AG09309 (cell line): ENCODE measurements at regions not wholly inside any gene's neighbourhood (a gene's known extent, or its start where the extent isn't known, plus 50 kb on each side); places are given as distances from the start of the nearest gene placed in this dataset.

ENCODE experiments used
- DNase-seq: peaks from one replicate; pipeline ENCODE4 v3.0.0-alpha.2; 2010; ENCODE audit warnings: low read depth
- H3K4me3 ChIP-seq: 2 replicates; pipeline ENCODE4 v1.5.1; 2011; ENCODE audit warnings: mild to moderate bottlenecking, low read depth, low read length, moderate library complexity; ENCODE audit not compliant: control insufficient read depth
- TF ChIP-seq, protein P1 (sequence below): IDR thresholded peaks from 2 replicates; pipeline ENCODE4 v1.5.1; 2011; ENCODE audit warnings: mild to moderate bottlenecking, low read depth, low read length, inconsistent platforms; ENCODE audit not compliant: insufficient read depth, control insufficient read depth; ENCODE audit errors: missing control alignments

GRCh38 chr13:81778350-81778749 lies 1437.4 kb upstream of the SPRY2 start:
- DNase-seq: no peak
- no peak overlapping the region for H3K4me3 ChIP-seq
- TF ChIP-seq, protein P1, sequence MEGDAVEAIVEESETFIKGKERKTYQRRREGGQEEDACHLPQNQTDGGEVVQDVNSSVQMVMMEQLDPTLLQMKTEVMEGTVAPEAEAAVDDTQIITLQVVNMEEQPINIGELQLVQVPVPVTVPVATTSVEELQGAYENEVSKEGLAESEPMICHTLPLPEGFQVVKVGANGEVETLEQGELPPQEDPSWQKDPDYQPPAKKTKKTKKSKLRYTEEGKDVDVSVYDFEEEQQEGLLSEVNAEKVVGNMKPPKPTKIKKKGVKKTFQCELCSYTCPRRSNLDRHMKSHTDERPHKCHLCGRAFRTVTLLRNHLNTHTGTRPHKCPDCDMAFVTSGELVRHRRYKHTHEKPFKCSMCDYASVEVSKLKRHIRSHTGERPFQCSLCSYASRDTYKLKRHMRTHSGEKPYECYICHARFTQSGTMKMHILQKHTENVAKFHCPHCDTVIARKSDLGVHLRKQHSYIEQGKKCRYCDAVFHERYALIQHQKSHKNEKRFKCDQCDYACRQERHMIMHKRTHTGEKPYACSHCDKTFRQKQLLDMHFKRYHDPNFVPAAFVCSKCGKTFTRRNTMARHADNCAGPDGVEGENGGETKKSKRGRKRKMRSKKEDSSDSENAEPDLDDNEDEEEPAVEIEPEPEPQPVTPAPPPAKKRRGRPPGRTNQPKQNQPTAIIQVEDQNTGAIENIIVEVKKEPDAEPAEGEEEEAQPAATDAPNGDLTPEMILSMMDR: no peak

DNA sequence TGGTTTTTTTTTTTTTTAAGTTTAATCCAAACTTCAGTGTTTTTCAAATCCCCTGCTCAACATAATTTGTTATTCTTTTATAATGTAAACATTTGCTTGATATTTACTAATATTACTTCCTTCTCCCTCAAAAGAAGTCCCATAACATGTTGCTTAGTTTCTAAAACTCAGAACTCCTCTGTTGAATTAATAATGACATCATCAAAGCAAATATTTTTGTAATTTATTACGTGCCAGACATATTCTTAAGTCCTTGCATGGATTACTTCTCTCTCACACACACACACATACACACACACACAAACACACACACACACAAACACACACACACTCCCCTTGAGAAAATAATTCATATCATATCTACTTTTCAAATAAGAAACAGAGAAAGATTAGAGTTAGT lies 1432.3 kb upstream of the SPRY2 start:
- TF ChIP-seq, protein P1: no peak
- no peak for DNase-seq
- no peak overlapping the region for H3K4me3 ChIP-seq

GRCh38 chr13:81771951-81772350 lies 1431.0 kb upstream of the SPRY2 start:
- H3K4me3 ChIP-seq: no peak overlapping the region
- DNase-seq: no peak
- TF ChIP-seq, protein P1: no peak

DNA sequence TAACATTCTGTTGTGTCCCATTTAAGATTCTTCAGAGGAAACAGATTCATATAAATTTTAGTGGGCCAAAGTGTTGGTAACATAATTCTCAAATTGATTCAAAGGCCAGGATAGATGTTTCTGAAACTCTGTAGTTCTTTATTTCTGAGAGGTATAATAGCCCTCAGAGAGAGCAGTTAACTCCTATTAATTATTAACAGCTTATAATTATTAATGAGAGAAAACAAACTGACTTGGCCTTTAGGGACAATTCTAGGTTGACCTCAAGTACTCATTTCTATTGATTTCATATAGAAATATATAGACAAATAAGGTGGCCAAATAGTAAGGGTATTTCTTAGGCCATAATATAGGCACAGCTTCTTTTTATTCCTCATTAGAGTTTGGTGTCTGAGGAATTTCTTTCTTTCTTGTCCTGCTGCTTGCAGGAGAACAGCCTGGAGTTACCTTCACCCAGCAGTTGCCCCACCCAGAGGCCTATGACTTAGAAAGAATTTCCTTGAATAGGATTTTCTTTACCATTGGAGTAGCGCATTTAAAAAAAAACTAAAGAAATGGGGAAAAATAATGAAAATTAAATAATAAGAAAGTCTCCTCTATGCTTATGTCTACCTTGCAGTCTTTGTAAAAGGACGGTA lies 1430.1 kb upstream of the SPRY2 start:
- TF ChIP-seq, protein P1: no peak
- no peak for DNase-seq
- no peak overlapping the region for H3K4me3 ChIP-seq

- DNase-seq: no peak
- no peak overlapping the region for H3K4me3 ChIP-seq
- TF ChIP-seq, protein P1: no peak
Measured at GRCh38 chr13:81762449-81762848, 1421.5 kb upstream of the SPRY2 start.

GRCh38 chr13:81760316-81760715 lies 1419.4 kb upstream of the SPRY2 start:
- no peak for DNase-seq
- H3K4me3 ChIP-seq: no peak overlapping the region
- TF ChIP-seq, protein P1: no peak
